H1 (cell line): ENCODE measurements at regions not wholly inside any gene's neighbourhood (a gene's known extent, or its start where the extent isn't known, plus 50 kb on each side); places are given as distances from the start of the nearest gene placed in this dataset.
"Not testable (repeated sequence)": the region's sequence is repeated elsewhere in the genome, so short reads cannot be mapped to it uniquely, and the experiment has no call there.

Source experiments
- CTCF ChIA-PET: fragments of 300-600 bp; sonication (Branson Sonifier 250); formaldehyde crosslinking; loops from one replicate; lab custom pipeline; 2021; ENCODE audit not compliant: partially characterized antibody; lab: Charles Lee
- POLR2A ChIA-PET: fragments of 300-600 bp; sonication (Branson Sonifier 250); formaldehyde crosslinking; loops from one replicate; lab custom pipeline; 2021; ENCODE audit warnings: inconsistent platforms; ENCODE audit not compliant: partially characterized antibody; lab: Charles Lee
- DNase-seq, 2 experiments: peaks; one replicate each; pipeline versions ENCODE4 v3.0.0 to v3.0.0-alpha.2; 2010 to 2022; ENCODE audit warnings: low spot score in 2 of 2, low read depth in 1 of 2, mixed read lengths in 1 of 2
- FAIRE-seq: peaks from 2 replicates; lab custom pipeline; 2011; peaks lifted over from hg19 to GRCh38; lab: Jason Lieb, UNC
- H2AFZ ChIP-seq: 2 replicates; pipeline ENCODE4 v1.8.1; 2012; ENCODE audit warnings: low read length, inconsistent platforms
- H2AK5ac ChIP-seq: 2 replicates; pipeline ENCODE4 v1.6.1; 2013; ENCODE audit warnings: low read depth, low read length
- H2BK120ac ChIP-seq: replicated peaks from 2 replicates; pipeline ENCODE3; 2013; ENCODE audit warnings: low read depth, low read length, inconsistent platforms
- H2BK12ac ChIP-seq: 2 replicates; pipeline ENCODE4 v1.6.1; 2013; ENCODE audit warnings: low read depth, low read length
- H2BK15ac ChIP-seq: 2 replicates; pipeline ENCODE4 v1.6.1; 2013; ENCODE audit warnings: low read length
- H2BK20ac ChIP-seq: 2 replicates; pipeline ENCODE4 v1.6.1; 2013; ENCODE audit warnings: low read length
- H2BK5ac ChIP-seq: 2 replicates; pipeline ENCODE4 v1.6.1; 2013; ENCODE audit warnings: low read depth, low read length
- H3K14ac ChIP-seq: 2 replicates; pipeline ENCODE4 v1.6.1; 2013; ENCODE audit warnings: inconsistent platforms; ENCODE audit not compliant: insufficient read length
- H3K18ac ChIP-seq: 2 replicates; pipeline ENCODE4 v1.6.1; 2013; ENCODE audit warnings: low read length; ENCODE audit errors: extremely low read depth
- H3K23ac ChIP-seq: 2 replicates; pipeline ENCODE4 v1.6.1; 2013; ENCODE audit warnings: inconsistent platforms; ENCODE audit not compliant: insufficient read length
- H3K23me2 ChIP-seq: 2 replicates; pipeline ENCODE4 v1.6.1; 2013; ENCODE audit warnings: low read depth, low read length
- H3K27ac ChIP-seq: 2 replicates; pipeline ENCODE4 v1.6.1; 2011; ENCODE audit warnings: low read depth, low read length, inconsistent platforms
- H3K27me3 ChIP-seq, 4 experiments: replicated peaks in 1 of 4; 1 replicate in 1 of 4; 2 replicates in 3 of 4; pipeline versions ENCODE4 v1.6.1 to v1.8.1; 2011 to 2013; ENCODE audit warnings: low read length in 3 of 4, mild to moderate bottlenecking in 3 of 4, inconsistent platforms in 2 of 4, mixed read lengths in 2 of 4, moderate library complexity in 1 of 4; ENCODE audit not compliant: control insufficient read depth in 3 of 4, insufficient read depth in 3 of 4; ENCODE audit errors: extremely low read depth in 1 of 4
- H3K36me3 ChIP-seq, 4 experiments: 2 replicates each; pipeline versions ENCODE4 v1.6.1 to v1.8.1; 2011 to 2013; ENCODE audit warnings: mild to moderate bottlenecking in 4 of 4, low read length in 3 of 4, moderate library complexity in 2 of 4, control low read depth in 1 of 4, inconsistent platforms in 1 of 4; ENCODE audit not compliant: insufficient read depth in 4 of 4, control insufficient read depth in 2 of 4
- H3K4ac ChIP-seq: replicated peaks from 2 replicates; pipeline ENCODE3; 2013; ENCODE audit warnings: low read length, low read depth, mixed read lengths, inconsistent platforms; ENCODE audit not compliant: insufficient read length
- H3K4me1 ChIP-seq, 4 experiments: replicated peaks in 1 of 4; 1 replicate in 1 of 4; 2 replicates in 3 of 4; pipeline versions ENCODE4 v1.6.1 to v1.8.1; 2011 to 2013; ENCODE audit warnings: low read length in 3 of 4, inconsistent platforms in 2 of 4, mixed read lengths in 1 of 4; ENCODE audit not compliant: insufficient read depth in 4 of 4, control insufficient read depth in 3 of 4
- H3K4me2 ChIP-seq, 2 experiments: 2 replicates each; pipeline versions ENCODE4 v1.6.1 to v1.8.1; 2011 to 2013; ENCODE audit warnings: low read depth in 2 of 2, low read length in 2 of 2, control low read depth in 1 of 2, inconsistent platforms in 1 of 2, mild to moderate bottlenecking in 1 of 2; ENCODE audit not compliant: insufficient read depth in 1 of 2
- H3K4me3 ChIP-seq, 4 experiments: fragments of 200-600, 300-600 bp in 1 of 4; sonication (generic), shearing (Covaris generic), sonication (Bioruptor Twin) in 1 of 4; 2 replicates each; pipeline versions ENCODE4 v1.5.1 to v1.8.1; 2011 to 2016; ENCODE audit warnings: low read length in 4 of 4, low read depth in 3 of 4, control low read depth in 2 of 4, inconsistent platforms in 2 of 4, mild to moderate bottlenecking in 2 of 4, mixed read lengths in 1 of 4, moderate library complexity in 1 of 4; ENCODE audit not compliant: insufficient read depth in 2 of 4; ENCODE audit errors: extremely low read depth in 1 of 4
- H3K56ac ChIP-seq: replicated peaks from 2 replicates; pipeline ENCODE3; 2013; ENCODE audit warnings: low read depth, mild to moderate bottlenecking, mixed read lengths, low read length, inconsistent platforms; ENCODE audit not compliant: insufficient read length
- H3K79me1 ChIP-seq: 2 replicates; pipeline ENCODE4 v1.6.1; 2013; ENCODE audit warnings: low read depth, low read length, control low read depth
- H3K79me2 ChIP-seq, 2 experiments: 2 replicates each; pipeline versions ENCODE4 v1.6.1 to v1.8.1; 2012 to 2013; ENCODE audit warnings: low read length in 2 of 2, mild to moderate bottlenecking in 2 of 2, inconsistent platforms in 1 of 2; ENCODE audit not compliant: insufficient read depth in 2 of 2, control insufficient read depth in 1 of 2
- H3K9ac ChIP-seq, 4 experiments: replicated peaks in 1 of 4; 1 replicate in 1 of 4; 2 replicates in 3 of 4; pipeline versions ENCODE4 v1.6.1 to v1.8.1; 2011 to 2013; ENCODE audit warnings: low read depth in 3 of 4, low read length in 3 of 4, control low read depth in 2 of 4, mild to moderate bottlenecking in 2 of 4, moderate library complexity in 2 of 4, inconsistent platforms in 1 of 4; ENCODE audit errors: extremely low read depth in 1 of 4
- H3K9me3 ChIP-seq, 2 experiments: 2 replicates each; pipeline versions ENCODE4 v1.6.1 to v1.8.1; 2012 to 2013; ENCODE audit warnings: mild to moderate bottlenecking in 2 of 2, moderate library complexity in 2 of 2, control low read depth in 1 of 2, inconsistent platforms in 1 of 2, low read depth in 1 of 2, low read length in 1 of 2, mixed read lengths in 1 of 2; ENCODE audit not compliant: insufficient read depth in 2 of 2
- H4K20me1 ChIP-seq, 2 experiments: replicated peaks in 1 of 2; 2 replicates each; pipeline versions ENCODE3 to v1.8.1; 2011 to 2013; ENCODE audit warnings: inconsistent platforms in 2 of 2, low read length in 2 of 2, mild to moderate bottlenecking in 1 of 2; ENCODE audit not compliant: insufficient read depth in 2 of 2, control insufficient read depth in 1 of 2
- H4K5ac ChIP-seq: 2 replicates; pipeline ENCODE4 v1.6.1; 2013; ENCODE audit warnings: low read length, low read depth, mixed read lengths, inconsistent platforms; ENCODE audit not compliant: insufficient read length
- H4K8ac ChIP-seq: 2 replicates; pipeline ENCODE4 v1.8.0; 2013; ENCODE audit warnings: mild to moderate bottlenecking, moderate library complexity, low read length, inconsistent platforms; ENCODE audit not compliant: insufficient read depth; ENCODE audit errors: extremely low read depth
- H4K91ac ChIP-seq: replicated peaks from 2 replicates; pipeline ENCODE3; 2013; ENCODE audit warnings: low read length, mixed read lengths, inconsistent platforms; ENCODE audit not compliant: insufficient read length

DNA sequence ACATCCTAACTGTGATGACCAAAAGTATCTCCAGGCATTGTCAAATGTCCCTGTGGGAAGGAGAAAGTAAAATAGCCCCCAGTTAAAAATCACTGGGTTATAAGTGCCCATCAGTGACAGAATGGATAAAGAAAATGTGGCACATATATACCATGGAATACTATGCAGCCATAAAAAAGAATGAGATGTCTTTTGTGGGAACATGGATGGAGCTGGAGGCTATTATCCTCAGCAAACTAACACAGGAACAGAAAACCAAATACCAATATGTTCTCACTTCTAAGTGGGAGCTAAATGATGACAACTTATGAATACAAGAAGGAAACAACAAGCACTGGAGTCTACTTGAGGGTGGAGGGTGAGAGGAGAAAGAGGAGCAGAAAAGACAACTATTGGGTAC is 60.9 kb upstream of the TEX13D start:
- H2BK12ac ChIP-seq, H2BK120ac ChIP-seq, CTCF ChIA-PET, H3K36me3 ChIP-seq, H3K18ac ChIP-seq, H3K4me1 ChIP-seq, H3K4ac ChIP-seq, H3K23me2 ChIP-seq, H2AFZ ChIP-seq, H3K79me1 ChIP-seq, H2BK20ac ChIP-seq, POLR2A ChIA-PET, DNase-seq, H2BK15ac ChIP-seq, H3K23ac ChIP-seq, H4K91ac ChIP-seq, H3K56ac ChIP-seq, H4K20me1 ChIP-seq, H3K9ac ChIP-seq, H3K27ac ChIP-seq, H3K79me2 ChIP-seq, FAIRE-seq, H3K9me3 ChIP-seq, H3K27me3 ChIP-seq, H3K4me3 ChIP-seq, H4K5ac ChIP-seq, H2AK5ac ChIP-seq, H3K4me2 ChIP-seq, H3K14ac ChIP-seq, H2BK5ac ChIP-seq, H4K8ac ChIP-seq: not testable (repeated sequence)
